Transverse colon (tissue), 4 donors: ENCODE measurements at regions not wholly inside any gene's neighbourhood (a gene's known extent, or its start where the extent isn't known, plus 50 kb on each side); places are given as distances from the start of the nearest gene placed in this dataset.

Experiments
- POLR2AphosphoS5 ChIP-seq, 3 donors: sonication (generic); formaldehyde crosslinking; IDR thresholded peaks; one replicate each; pipeline ENCODE4 v1.6.1; 2016; ENCODE audit warnings: antibody characterized with exemption in 3 of 3
- TF ChIP-seq, protein P1 (sequence below), 5 experiments: fragments of 200-600 bp in 3 of 5; fragments of 450-650 bp in 2 of 5; sonication (generic) in 3 of 5; IDR thresholded peaks; 1 replicate in 2 of 5; 2 replicates in 3 of 5; pipeline ENCODE4 v1.5.1; 2016 to 2017; ENCODE audit warnings: antibody characterized with exemption in 5 of 5, inconsistent platforms in 3 of 5, mild to moderate bottlenecking in 2 of 5, moderate library complexity in 1 of 5

GRCh38 chr3:6250167-6250566 is 610.7 kb upstream of the GRM7 start:
- TF ChIP-seq, protein P1, sequence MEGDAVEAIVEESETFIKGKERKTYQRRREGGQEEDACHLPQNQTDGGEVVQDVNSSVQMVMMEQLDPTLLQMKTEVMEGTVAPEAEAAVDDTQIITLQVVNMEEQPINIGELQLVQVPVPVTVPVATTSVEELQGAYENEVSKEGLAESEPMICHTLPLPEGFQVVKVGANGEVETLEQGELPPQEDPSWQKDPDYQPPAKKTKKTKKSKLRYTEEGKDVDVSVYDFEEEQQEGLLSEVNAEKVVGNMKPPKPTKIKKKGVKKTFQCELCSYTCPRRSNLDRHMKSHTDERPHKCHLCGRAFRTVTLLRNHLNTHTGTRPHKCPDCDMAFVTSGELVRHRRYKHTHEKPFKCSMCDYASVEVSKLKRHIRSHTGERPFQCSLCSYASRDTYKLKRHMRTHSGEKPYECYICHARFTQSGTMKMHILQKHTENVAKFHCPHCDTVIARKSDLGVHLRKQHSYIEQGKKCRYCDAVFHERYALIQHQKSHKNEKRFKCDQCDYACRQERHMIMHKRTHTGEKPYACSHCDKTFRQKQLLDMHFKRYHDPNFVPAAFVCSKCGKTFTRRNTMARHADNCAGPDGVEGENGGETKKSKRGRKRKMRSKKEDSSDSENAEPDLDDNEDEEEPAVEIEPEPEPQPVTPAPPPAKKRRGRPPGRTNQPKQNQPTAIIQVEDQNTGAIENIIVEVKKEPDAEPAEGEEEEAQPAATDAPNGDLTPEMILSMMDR (IDR thresholded peaks at IDR 0.05): no peak
- TF ChIP-seq POLR2AphosphoS5 (IDR thresholded peaks at IDR 0.05): no peak
